Frontal cortex (tissue), 3 donors: ENCODE measurements at regions not wholly inside any gene's neighbourhood (a gene's known extent, or its start where the extent isn't known, plus 50 kb on each side); places are given as distances from the start of the nearest gene placed in this dataset.

Experiments
- DNase-seq, 2 donors: peaks; one replicate each; pipeline ENCODE4 v3.0.0; 2012; ENCODE audit warnings: low spot score in 2 of 2
- FAIRE-seq: peaks from 2 replicates; lab custom pipeline; 2012; peaks lifted over from hg19 to GRCh38; lab: Jason Lieb, UNC
- donor health status: control.
- donor health status: control.
- donor health status: control.

DNA sequence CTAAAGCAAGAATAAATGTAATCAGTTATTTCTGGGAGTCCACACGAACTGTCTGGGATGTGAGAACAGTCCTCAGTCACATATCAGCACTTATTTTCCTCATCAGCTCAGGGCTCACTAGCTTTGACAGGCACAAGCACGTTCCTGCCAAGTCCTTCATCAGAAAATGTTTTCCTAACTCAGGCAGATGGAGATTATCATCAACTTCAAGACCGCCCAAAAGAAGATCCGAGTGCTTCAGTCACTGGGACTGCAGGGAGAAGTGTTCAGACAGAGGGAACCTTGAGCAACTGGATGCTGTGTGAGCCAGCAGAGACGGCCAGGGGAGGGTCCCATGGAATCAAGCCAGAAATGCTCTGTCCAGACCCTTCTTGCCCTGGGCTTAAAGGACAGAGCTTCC lies 189.4 kb downstream of the NXNL2 start:
- no peak for FAIRE-seq
- no peak for DNase-seq

- FAIRE-seq (no peak), DNase-seq (no peak)
These were observed 190.5 kb downstream of the NXNL2 start for GRCh38 chr9:88725300-88726019.

DNA sequence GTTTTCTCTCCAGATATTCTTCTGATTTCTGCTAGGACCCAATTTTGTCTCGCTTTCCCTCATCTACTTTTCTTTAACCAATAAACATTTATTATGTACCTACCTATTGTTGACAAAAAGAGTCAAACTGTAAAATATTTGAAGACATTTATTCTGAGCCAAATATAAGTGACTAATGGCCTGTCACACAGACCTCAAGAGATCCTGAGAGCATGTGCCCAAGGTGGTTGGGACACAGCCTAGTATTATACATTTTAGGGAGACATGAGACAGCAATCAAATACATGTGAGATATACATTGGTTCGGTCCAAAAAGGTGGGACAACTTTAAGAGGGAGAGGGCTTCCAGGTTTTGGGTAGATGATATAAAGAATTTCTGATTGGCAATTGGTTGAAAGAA lies 191.8 kb downstream of the NXNL2 start:
- DNase-seq (no peak), FAIRE-seq (no peak)

DNA sequence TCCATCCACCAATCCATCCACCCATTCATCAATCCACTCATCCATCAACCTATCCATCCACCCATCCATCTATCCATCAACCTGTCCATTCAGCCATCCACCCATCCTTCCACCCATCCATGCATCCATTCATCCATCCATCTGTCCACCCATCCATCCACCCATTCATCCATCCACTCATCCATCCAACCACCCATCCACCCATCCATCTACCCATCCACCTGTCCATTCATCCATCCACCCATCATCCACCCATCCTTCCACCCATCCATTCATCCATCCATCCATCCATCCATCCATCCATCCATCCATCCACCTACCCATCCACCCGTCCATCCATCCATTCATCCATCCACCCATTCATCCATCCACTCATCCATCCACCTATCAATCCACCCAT lies 195.8 kb downstream of the NXNL2 start:
- DNase-seq (no peak), FAIRE-seq (no peak)

DNA sequence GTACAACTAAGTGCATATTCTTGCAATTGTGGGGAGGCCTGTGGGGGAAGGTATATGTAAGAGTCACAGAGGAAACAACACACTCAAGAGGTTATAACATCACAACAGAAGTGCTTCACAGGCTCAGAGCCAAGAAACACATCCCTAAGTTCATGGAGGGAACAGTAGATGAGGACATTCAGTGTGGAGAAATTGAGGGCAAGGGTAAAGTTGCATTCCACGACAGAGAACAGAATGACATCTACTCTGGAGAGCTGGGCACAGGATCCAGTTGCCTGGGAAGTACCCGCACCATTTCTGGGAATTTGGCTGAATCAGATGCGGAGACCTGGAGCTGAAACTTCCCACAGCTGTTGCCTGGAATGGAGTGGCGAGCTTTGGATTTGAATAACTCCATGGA lies 197.2 kb downstream of the NXNL2 start:
- DNase-seq: no peak
- FAIRE-seq: no peak

GRCh38 chr9:88733651-88734421 lies 198.9 kb downstream of the NXNL2 start:
- FAIRE-seq: no peak
- no peak for DNase-seq

- FAIRE-seq: no peak
These were observed 199.5 kb downstream of the NXNL2 start for GRCh38 chr9:88734527-88734926.

GRCh38 chr9:88736136-88736637 lies 201.2 kb downstream of the NXNL2 start:
- FAIRE-seq: no peak
- DNase-seq: no peak

More at GRCh38 chr9:88734527-88734926, 199.5 kb downstream of the NXNL2 start:
- DNase-seq: no peak

GRCh38 chr9:88737031-88737430 lies 202.1 kb downstream of the NXNL2 start:
- DNase-seq (no peak), FAIRE-seq (no peak)

GRCh38 chr9:88737876-88738275 lies 202.9 kb downstream of the NXNL2 start:
- no peak for FAIRE-seq
- DNase-seq: no peak

- no peak for DNase-seq
- no peak for FAIRE-seq
These were observed 203.7 kb downstream of the NXNL2 start for GRCh38 chr9:88738709-88739108.

DNA sequence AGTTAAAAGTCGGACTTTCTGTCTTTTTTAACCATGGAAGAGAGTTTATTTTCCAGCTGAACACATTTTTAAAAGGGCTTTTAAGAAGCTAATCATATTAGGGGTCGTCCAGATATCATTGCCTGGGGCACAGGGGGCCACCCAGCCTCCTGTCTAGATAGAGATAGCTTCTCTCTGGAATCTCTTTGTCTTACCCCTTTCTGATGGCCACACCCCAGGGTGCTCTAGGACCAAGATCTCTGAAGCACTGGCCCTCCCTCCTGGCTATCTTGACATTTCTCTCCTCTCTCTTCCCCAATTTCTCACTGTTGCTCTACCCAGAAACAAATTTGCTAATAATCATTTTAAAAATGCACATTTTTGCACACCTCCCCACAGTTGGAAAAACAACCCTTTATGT lies 204.4 kb downstream of the NXNL2 start:
- FAIRE-seq (no peak), DNase-seq (no peak)

DNA sequence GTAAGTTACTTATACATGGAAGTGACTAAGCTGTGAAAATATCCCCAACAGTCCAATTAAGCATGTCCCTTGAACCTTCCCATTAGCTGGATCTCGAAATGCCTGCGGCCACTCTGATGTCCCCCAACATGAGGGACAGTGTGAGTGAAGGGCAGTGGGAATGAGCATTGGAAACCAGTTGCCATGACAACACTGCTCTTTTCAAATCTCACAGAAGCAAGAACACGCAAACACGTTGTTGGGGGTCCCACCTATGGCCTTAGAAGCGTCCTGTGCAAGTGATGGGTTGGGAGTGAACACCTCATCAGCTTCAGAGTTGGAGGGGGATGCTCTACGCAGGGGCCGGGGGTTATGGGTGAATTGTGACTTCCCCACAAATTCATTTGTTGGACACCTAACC lies 205.9 kb downstream of the NXNL2 start:
- FAIRE-seq (no peak), DNase-seq (no peak)

- FAIRE-seq: no peak
- no peak for DNase-seq
These were observed 206.4 kb downstream of the NXNL2 start for GRCh38 chr9:88741335-88741734.

DNA sequence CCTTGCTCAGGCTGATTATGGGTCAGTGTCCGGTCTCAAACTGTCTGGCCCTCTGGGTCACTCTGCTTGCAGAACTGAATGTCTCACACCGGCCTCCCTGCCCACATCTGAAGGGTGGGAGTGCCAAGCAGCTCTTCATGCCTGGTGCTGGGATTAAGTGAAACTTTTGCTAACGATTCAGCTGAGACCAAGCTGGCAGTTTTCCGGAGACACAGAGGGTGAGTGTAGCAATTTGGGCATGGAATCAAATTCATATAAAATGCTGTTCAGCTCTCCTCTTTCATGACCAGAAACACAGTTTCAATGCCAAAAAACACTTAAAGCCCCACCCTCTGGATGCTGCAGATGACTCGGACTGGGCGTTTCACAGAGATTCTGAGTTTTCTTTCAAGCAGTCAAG lies 207.5 kb downstream of the NXNL2 start:
- DNase-seq: peak in 1 of 2 donors; percentile 30
- no peak for FAIRE-seq

DNA sequence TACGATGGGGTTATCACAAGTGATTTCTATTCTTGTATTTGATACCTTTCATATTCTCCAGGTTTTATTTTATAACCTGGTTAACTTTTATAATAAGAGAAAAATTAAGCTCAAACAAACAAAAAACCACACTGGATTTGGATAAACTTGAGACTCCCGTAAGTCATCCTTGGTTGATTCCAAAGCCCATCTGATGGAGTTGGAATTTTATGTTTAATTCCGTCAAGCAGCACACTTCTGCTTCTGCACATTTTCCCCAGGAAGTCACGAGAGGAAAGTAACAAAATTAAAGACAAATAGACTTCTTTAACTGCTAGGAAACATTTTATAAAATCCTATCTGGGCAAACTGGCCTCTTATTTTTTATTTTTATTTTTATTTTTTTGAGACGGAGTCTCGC lies 207.9 kb downstream of the NXNL2 start:
- FAIRE-seq (no peak), DNase-seq (no peak)

DNA sequence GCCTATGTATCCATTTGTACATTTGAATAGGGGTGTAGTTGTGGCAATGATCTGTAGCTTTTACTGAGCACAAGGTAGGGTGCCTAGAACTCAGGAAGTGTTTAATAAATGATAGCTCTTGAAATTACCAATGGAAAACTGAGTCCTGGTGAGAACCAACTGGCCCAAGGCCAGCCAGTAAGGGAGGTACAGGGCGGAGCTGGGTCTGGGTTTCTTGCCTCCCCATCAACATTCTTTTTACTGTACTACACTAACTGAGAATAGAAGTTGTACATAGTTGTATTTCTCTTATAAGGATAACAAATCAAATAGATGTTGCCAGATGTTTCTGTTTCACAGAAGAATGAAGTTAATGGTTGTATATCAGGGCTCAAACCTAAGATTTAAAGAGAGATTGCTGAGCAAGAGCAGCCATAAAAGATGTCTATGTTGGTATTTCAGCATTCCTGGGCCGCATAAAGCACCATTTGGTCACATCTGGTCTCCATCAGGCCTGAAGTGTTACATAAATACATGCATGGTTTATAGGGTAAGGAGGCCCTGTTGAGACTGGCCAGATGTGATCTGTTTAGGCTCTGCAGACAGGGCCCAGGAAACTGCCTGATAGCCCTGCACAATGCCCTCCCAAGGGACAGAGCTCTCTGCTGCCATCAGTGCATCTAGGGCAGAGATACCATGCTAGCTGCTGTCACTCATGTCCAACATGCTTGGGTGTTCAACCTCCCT lies 210.5 kb downstream of the NXNL2 start:
- no peak for DNase-seq
- FAIRE-seq: no peak

DNA sequence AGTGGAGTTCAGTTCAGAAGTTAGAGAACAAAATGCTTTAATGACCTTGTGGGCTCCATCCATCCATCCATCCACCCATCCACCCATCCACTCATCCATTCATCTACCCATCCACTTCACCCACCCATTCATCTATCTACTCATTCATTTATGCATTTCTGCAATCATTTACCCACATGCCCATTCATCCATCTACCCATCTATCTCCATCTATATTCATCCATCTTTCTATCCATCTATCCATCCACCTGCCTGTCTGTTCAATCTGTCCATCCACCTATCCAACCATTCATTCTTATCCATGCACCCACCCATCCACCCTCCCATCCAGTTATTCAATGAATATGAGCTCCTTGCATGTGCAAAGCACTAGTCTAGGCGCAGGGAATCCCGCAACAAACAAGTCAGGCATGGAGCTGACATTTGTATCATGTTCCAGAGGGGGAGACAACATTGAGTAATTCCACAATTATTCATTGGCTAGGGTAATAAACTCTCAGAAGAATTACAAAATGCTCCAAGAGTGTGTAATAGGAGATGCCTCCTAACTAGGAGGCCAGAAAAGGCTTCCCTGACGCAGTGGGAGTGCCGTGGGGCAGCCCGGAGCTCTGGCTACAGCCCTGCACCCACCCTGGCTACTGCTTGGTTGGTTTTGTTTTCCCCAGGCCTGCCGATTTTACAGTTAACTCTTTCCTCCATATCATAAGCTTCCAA lies 211.2 kb downstream of the NXNL2 start:
- no peak for DNase-seq
- no peak for FAIRE-seq

DNA sequence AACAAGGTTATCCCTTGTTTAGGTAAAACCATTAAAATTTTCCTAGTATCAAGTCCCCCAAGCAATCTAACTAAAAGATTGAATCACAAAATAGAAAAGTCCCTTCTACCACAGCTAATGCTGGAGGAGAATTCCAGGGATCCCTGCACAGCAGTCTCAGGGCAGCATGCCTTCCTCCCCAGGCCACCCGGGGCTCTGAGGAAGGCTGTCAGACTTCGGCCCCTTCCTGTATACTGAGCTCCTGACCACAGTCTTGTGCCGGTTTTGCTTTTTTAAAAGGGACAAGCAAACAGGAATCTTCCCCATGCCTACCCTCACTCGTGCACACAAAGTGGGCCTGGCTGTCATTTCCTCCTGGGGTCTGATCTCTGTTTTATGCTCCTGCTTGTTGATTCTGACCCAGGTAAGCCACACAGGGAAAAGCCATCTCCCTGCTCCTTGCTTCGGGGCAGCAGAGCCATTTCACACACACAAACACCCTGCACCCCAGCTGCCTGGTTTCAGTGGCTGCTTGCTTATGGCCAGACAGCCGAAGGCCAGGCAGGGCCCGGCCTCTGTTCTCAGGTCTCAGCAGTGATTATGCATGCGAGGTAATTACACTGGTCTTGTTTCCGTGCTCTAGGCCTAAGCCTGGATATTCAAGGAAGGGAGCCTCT lies 211.9 kb downstream of the NXNL2 start:
- FAIRE-seq: no peak
- no peak for DNase-seq

GRCh38 chr9:88747768-88748167 lies 212.8 kb downstream of the NXNL2 start:
- DNase-seq: no peak

More at GRCh38 chr9:88747768-88748167, 212.8 kb downstream of the NXNL2 start:
- FAIRE-seq: no peak
